GM12865 (cell line): ENCODE measurements at regions not wholly inside any gene's neighbourhood (a gene's known extent, or its start where the extent isn't known, plus 50 kb on each side); places are given as distances from the start of the nearest gene placed in this dataset.
"Not testable (repeated sequence)": the region's sequence is repeated elsewhere in the genome, so short reads cannot be mapped to it uniquely, and the experiment has no call there.

Source experiments
- DNase-seq: peaks from one replicate; pipeline ENCODE4 v3.0.0; 2010; ENCODE audit warnings: low read depth
- H3K4me3 ChIP-seq: 2 replicates; pipeline ENCODE4 v1.5.1; 2011; ENCODE audit warnings: mild to moderate bottlenecking, low read depth, low read length, control low read depth
- CTCF ChIP-seq: IDR thresholded peaks from 2 replicates; pipeline ENCODE4 v1.5.1; 2011; ENCODE audit warnings: low read length, control low read depth, low read depth, inconsistent platforms; ENCODE audit not compliant: insufficient read depth; ENCODE audit errors: missing control alignments

GRCh38 chr1:244297087-244297486 lies 154.6 kb downstream of the ADSS2 start:
- DNase-seq = no peak
- no peak overlapping the region for H3K4me3 ChIP-seq
- TF ChIP-seq CTCF = no peak

DNA sequence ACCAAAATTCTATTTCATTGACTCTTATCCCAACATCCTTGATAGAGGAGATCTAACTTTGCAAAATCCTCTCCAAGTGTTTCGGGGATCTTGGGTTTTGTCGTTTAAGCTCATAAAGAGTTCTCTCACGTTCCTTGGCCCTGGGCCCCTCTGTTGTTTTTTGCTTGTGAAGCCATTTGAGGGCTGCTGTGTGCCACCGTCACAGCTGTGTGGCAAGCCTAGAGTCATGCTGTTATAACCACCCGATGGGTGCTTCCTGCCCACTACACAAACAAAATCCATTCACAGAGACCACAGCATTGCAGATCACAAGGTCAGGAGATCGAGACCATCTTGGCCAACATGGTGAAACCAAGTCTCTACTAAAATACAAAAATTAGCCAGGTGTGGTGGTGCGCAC lies 154.1 kb downstream of the ADSS2 start:
- no peak for DNase-seq
- no peak for TF ChIP-seq CTCF
- no peak overlapping the region for H3K4me3 ChIP-seq

- not testable (repeated sequence) for H3K4me3 ChIP-seq, DNase-seq
These were observed 151.7 kb downstream of the ADSS2 start for GRCh38 chr1:244300029-244300375.

GRCh38 chr1:244301595-244302130 lies 150.0 kb downstream of the ADSS2 start:
- no peak for TF ChIP-seq CTCF
- no peak for DNase-seq

GRCh38 chr1:244302876-244303609 lies 148.7 kb downstream of the ADSS2 start:
- H3K4me3 ChIP-seq = no peak overlapping the region
- DNase-seq = no peak
- TF ChIP-seq CTCF = no peak

More at GRCh38 chr1:244301595-244302130, 150.0 kb downstream of the ADSS2 start:
- H3K4me3 ChIP-seq = no peak overlapping the region

DNA sequence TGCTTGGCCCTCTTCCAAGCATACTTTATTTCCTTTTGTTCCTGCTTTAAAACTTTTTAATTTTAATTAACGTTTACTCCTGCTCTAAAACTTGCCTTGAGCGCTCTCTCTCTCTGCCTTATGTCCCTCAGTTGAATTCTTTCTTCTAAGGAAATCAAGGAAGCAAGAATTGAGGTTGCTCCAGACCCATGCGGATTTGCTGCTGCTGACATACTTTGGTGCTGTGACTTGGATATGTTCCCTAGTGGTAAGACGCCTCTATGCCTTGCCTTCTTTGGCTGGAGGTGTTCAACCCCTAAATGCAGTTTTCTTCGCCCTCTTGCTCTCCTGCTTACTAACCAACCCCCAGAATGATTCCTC lies 148.1 kb downstream of the ADSS2 start:
- no peak overlapping the region for H3K4me3 ChIP-seq
- no peak for TF ChIP-seq CTCF
- DNase-seq = no peak

GRCh38 chr1:244304156-244304555 lies 147.6 kb downstream of the ADSS2 start:
- no peak for DNase-seq
- TF ChIP-seq CTCF = no peak
- no peak overlapping the region for H3K4me3 ChIP-seq
